Limb (tissue), 2 donors: ENCODE measurements at regions not wholly inside any gene's neighbourhood (a gene's known extent, or its start where the extent isn't known, plus 50 kb on each side); places are given as distances from the start of the nearest gene placed in this dataset.

ENCODE experiments used
- DNase-seq, 2 donors: peaks; one replicate each; pipeline ENCODE4 v3.0.0-alpha.2; 2016; ENCODE audit errors: extremely low spot score in 2 of 2

GRCh38 chr3:103613397-103614156 is 1178.8 kb downstream of the ZPLD1 start:
- no peak for DNase-seq

- DNase-seq = no peak
Measured at GRCh38 chr3:103614719-103615118, 1179.9 kb downstream of the ZPLD1 start.

- DNase-seq = no peak
Measured at GRCh38 chr3:103617961-103618360, 1183.1 kb downstream of the ZPLD1 start.

- no peak for DNase-seq
Measured at GRCh38 chr3:103624271-103624670, 1189.5 kb downstream of the ZPLD1 start.

GRCh38 chr3:103629391-103629790 is 1194.6 kb downstream of the ZPLD1 start:
- DNase-seq = no peak

GRCh38 chr3:103644450-103644849 is 1209.6 kb downstream of the ZPLD1 start:
- DNase-seq = no peak

- DNase-seq = no peak
Measured at GRCh38 chr3:103653996-103654395, 1219.2 kb downstream of the ZPLD1 start.

- peak in 1 of 2 donors; percentile 13 for DNase-seq
Measured at GRCh38 chr3:103657756-103658155, 1222.9 kb downstream of the ZPLD1 start.

- no peak for DNase-seq
Measured at GRCh38 chr3:103660810-103661209, 1226.0 kb downstream of the ZPLD1 start.

GRCh38 chr3:103662591-103662990 is 1227.8 kb downstream of the ZPLD1 start:
- DNase-seq = no peak

- DNase-seq = no peak
Measured at GRCh38 chr3:103672346-103672745, 1237.5 kb downstream of the ZPLD1 start.

- no peak for DNase-seq
Measured at GRCh38 chr3:103684904-103685303, 1250.1 kb downstream of the ZPLD1 start.

GRCh38 chr3:103685939-103686338 is 1251.1 kb downstream of the ZPLD1 start:
- DNase-seq = no peak

- DNase-seq = no peak
Measured at GRCh38 chr3:103690536-103690935, 1255.7 kb downstream of the ZPLD1 start.

- DNase-seq = no peak
Measured at GRCh38 chr3:103693831-103694230, 1259.0 kb downstream of the ZPLD1 start.

GRCh38 chr3:103698646-103699045 is 1263.8 kb downstream of the ZPLD1 start:
- DNase-seq = no peak

- no peak for DNase-seq
Measured at GRCh38 chr3:103699228-103699627, 1264.4 kb downstream of the ZPLD1 start.

GRCh38 chr3:103705641-103706040 is 1270.8 kb downstream of the ZPLD1 start:
- no peak for DNase-seq

- no peak for DNase-seq
Measured at GRCh38 chr3:103706671-103707070, 1271.9 kb downstream of the ZPLD1 start.

GRCh38 chr3:103711670-103712069 is 1276.9 kb downstream of the ZPLD1 start:
- no peak for DNase-seq

- DNase-seq = no peak
Measured at GRCh38 chr3:103712320-103713008, 1277.6 kb downstream of the ZPLD1 start.

- DNase-seq = no peak
Measured at GRCh38 chr3:103729547-103729946, 1294.7 kb downstream of the ZPLD1 start.

- DNase-seq = no peak
Measured at GRCh38 chr3:103730744-103731143, 1295.9 kb downstream of the ZPLD1 start.
